ENCODE measurements at regions not wholly inside any gene's neighbourhood (a gene's known extent, or its start where the extent isn't known, plus 50 kb on each side); places are given as distances from the start of the nearest gene placed in this dataset.

DNA sequence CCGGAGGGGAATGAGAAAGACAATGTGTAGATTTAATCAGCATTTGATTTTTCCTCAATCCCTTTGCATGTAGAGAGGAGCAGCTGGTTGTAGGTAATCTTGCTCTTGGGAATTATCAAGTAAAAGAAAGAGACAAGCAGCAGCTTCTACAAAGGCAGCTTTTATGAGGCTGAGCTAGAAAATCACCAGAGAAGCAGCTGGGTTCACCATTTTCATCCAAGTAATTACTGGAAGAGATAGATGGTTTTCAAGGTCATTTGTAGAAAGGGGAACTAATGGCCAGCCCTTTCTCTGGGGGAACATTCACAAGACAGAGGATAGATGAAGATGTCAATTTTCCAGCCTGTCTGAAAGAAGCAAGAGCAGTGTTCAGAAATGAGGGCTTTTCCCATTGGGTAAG is 113.0 kb downstream of the RND3 start:
- intact Hi-C loops (cut with DNase I), result loop anchor here (10.0 kb wide), 1 partner anchor 70 kb away; no protein-coding TSS in a partner anchor
- DNase-seq (ENCODE audit: missing footprints), result no peak
- no peak for ATAC-seq

DNA sequence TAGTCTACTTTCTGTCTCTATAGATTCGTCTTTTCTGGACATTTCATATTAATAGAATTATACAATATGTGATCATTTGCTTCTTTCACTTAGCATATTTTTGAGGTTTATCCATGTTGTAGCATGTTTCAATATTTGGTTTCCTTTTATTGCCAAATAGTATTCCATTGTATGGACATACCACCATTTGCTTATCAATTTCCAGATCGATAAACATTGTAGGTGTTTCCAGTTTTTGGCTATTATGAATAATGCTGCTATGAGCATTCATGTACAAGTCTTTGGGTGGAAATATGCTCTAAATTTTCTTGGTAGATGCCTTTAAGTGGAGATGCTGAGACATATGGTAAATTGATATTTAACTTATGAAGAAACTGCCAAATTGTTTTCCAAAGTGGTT is 114.1 kb downstream of the RND3 start:
- intact Hi-C loops (cut with DNase I), result loop anchor here (10.0 kb wide), 1 partner anchor 69 kb away; no protein-coding TSS in a partner anchor
- ATAC-seq, result no peak
- DNase-seq (ENCODE audit: missing footprints), result no peak

DNA sequence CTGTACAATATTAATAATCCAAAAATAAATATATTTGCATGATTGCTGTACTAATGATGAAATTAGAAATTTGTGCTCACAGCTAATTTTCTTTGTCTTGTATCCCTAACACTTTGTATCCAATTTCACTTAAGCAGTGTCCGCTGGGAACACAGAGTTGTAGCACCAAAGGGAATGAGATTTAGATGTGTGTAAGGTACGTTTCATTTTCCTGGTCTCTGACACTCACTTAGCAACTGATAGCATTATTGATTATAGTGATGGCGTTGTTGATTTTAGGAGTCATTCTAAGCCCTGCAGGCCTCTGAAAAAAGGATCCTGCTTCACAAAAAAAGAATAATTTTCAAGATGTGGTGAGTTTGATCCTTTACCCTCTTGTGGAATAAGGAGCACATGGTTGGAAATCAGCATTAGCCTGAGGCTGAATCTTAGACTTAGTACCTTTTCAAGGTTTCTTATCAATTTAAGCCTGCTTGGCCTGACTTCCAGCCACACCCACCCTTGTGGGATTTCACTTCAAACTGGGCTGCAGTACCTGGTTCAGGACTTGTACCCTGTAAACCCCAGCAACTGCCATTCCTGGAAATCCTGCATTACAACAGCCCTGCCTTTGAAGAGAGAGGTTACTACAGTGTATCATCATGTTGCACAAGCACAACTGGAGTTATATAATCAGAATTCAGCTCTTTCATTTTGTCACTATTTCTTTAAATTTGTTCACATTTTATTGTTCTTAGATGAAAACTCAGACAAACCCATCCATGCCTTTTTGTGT is 116.2 kb downstream of the RND3 start:
- DNase-seq (ENCODE audit: missing footprints) (no peak), ATAC-seq (no peak)
- intact Hi-C loops (cut with DNase I), result loop anchor here (10.0 kb wide), 1 partner anchor 66 kb away; no protein-coding TSS in a partner anchor

DNA sequence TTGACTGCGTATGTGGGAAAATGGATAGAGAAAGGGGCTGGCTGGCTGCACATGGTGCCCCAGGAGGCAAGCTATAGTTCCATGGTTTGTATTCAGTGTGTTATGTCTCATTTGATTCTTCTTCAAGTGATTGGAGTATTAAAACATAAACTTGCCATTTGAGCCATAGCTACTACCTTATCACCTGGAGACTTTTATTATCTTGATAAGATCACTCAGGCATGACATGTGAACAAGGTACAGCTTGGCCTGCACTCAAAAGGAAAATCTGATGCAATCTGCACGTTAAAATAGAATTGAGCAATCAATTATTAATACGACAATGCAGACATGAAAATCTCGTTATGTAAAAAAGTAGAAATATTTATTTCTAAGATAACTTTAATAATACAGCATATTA is 116.9 kb downstream of the RND3 start:
- no peak for ATAC-seq
- no peak for DNase-seq (ENCODE audit: missing footprints)
- intact Hi-C loops (cut with DNase I), result loop anchor here (10.0 kb wide), 1 partner anchor 66 kb away; no protein-coding TSS in a partner anchor

GRCh38 chr2:150369862-150370261 is 117.6 kb downstream of the RND3 start:
- ATAC-seq, result no peak
- DNase-seq (ENCODE audit: missing footprints), result peak; percentile 63
- intact Hi-C loops (cut with DNase I), result loop anchor here (10.0 kb wide), 1 partner anchor 65 kb away; no protein-coding TSS in a partner anchor

DNA sequence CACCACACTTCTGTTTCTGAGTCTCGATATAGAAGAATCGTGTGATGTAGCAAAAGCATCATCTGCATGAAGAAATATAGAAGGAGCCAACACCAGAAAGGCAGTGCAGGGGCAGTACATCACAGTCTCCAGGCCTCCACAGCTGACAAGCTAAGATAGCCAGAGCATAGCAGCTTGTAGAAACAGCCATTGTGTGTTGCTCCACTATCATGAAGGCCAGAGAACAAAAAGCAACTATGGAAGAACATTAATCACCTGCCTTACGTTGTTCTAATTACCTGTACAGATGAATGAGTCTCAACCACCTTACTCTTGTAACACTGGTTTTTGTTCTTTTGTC is 129.0 kb downstream of the RND3 start:
- ATAC-seq (no peak), DNase-seq (ENCODE audit: missing footprints) (no peak)
- intact Hi-C loops (cut with DNase I), result no loop called here

DNA sequence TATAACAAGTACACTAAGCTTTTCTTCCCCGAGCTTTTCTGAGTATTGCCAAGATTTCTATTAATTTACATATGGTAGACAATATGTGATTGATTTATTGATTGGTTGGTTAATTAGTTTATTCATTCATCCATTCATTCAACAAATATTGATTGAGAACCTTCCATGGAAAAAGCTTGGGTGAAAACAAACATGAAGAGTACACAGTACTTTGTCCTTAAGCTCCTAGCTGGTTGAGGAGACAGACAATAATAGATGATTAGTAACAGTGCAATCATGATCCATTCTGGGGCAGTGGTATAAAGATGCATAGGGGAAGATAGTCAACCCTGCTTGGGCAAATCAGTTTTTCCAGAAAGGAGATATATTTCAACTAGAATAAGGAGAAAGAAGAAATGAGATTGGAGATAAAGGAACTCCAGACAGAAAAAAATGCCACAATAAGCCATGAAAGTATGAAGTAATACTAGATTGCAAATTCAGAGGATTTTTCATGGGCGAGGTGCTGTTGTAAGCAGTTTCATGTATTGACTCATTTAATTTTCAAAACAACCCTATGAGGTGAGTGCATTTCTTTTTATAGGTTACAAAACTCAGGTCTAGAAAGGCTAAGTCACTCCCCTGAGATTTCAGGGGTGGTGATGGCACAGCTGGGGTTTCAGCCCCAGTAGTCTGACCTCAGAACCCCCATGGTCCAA is 129.5 kb downstream of the RND3 start:
- DNase-seq (ENCODE audit: missing footprints) (no peak), ATAC-seq (no peak)
- intact Hi-C loops (cut with DNase I), result no loop called here

DNA sequence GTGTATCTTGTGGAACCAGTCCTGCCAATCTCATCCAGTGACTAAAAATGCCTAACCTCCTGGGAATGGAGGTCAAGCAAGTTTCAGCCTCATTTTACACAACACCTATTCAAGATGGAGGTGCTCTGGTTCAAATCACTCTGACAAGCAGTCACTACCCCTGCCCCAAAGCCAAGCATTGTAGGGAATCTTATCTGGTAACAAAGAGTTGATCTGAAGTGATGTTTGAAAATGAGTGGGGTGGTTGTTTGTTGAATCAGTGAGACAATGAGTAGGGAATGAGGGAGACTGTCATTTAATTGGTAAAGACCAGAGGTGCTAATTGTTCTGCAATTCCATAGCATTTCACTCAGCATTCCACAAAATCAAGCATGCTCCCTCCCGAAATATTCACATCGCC is 132.0 kb downstream of the RND3 start:
- DNase-seq (ENCODE audit: missing footprints) (no peak), ATAC-seq (no peak)
- intact Hi-C loops (cut with DNase I), result no loop called here

DNA sequence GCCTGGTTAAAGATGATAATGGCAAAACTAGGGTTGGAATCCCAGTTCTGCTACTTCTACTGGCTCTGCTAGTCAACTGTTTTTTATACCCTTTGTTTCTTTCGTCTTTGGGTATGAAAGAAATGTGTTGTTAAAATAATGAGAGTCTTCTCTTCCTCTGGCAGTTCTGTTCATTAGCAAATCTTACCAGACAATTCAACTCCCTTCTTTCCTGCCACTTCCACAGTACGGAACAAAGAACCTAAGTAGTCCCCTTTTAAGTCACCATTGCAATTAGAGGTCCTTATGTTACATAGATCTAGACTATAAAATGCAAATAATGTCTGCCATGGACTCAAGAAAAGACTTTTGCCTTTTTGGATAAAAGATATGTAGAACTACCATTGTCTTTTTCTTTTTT is 134.1 kb downstream of the RND3 start:
- DNase-seq (ENCODE audit: missing footprints) (no peak), ATAC-seq (no peak)
- intact Hi-C loops (cut with DNase I), result no loop called here

- no peak for DNase-seq (ENCODE audit: missing footprints)
- intact Hi-C loops (cut with DNase I), result no loop called here
- ATAC-seq, result no peak
Observed at GRCh38 chr2:150351922-150352321, 135.5 kb downstream of the RND3 start.

DNA sequence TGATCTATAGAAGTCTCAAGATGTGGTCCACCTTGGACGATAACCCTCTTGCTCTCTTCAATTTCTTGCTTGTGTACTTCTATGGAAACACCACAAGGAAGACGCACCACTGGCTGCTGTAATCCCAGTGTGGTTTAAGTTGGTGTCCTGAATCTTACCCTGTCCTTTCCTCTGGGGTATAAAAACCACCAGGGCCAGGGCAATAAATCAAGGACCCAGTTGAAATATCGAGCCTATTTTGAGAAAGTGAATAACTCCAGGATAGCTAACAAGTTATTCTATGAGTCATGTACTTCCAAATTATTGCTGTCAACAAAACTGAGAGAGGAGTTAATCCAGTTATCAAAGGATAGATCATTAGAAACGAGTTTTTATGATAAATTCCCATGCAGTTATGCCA is 137.0 kb downstream of the RND3 start:
- ATAC-seq (no peak), DNase-seq (ENCODE audit: missing footprints) (no peak)
- intact Hi-C loops (cut with DNase I), result no loop called here

GRCh38 chr2:150346806-150347205 is 140.7 kb downstream of the RND3 start:
- no peak for ATAC-seq
- intact Hi-C loops (cut with DNase I), result no loop called here
- DNase-seq (ENCODE audit: missing footprints), result no peak

- DNase-seq (ENCODE audit: missing footprints), result no peak
- intact Hi-C loops (cut with DNase I), result no loop called here
- ATAC-seq, result no peak
Observed at GRCh38 chr2:150341982-150342680, 145.3 kb downstream of the RND3 start.

DNA sequence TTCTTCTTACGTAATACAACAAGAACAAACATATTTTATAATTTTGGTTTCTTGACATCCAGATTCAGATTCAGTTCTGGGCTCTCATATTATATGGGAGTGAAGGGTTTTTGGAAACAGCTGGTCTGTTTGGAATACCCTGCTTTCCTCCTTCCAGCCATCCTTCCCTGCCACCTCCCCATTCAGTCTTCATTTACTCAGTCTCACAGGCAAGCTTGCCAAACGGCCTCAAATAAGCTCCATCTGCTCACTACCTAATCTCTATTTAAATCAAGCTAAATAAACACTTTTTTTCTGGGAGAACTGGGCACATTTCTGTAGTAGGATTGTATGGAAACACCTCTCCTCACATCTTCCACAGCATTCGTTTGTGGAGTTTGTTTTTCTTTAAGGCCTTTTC is 147.5 kb downstream of the RND3 start:
- intact Hi-C loops (cut with DNase I), result no loop called here
- ATAC-seq, result no peak
- no peak for DNase-seq (ENCODE audit: missing footprints)

- intact Hi-C loops (cut with DNase I), result no loop called here
- DNase-seq (ENCODE audit: missing footprints) (no peak), ATAC-seq (no peak)
Observed at GRCh38 chr2:150339282-150339681, 148.2 kb downstream of the RND3 start.

- intact Hi-C loops (cut with DNase I), result no loop called here
- ATAC-seq, result no peak
Observed at GRCh38 chr2:150335596-150335995, 151.9 kb downstream of the RND3 start.

GRCh38 chr2:150332383-150332782 is 155.1 kb downstream of the RND3 start:
- no peak for DNase-seq (ENCODE audit: missing footprints)
- ATAC-seq, result no peak
- intact Hi-C loops (cut with DNase I), result no loop called here

More at GRCh38 chr2:150335596-150335995, 151.9 kb downstream of the RND3 start:
- no peak for DNase-seq (ENCODE audit: missing footprints)

- intact Hi-C loops (cut with DNase I), result no loop called here
- ATAC-seq (no peak), DNase-seq (ENCODE audit: missing footprints) (no peak)
Observed at GRCh38 chr2:150327564-150328489, 159.6 kb downstream of the RND3 start.

Data from Right ventricle myocardium inferior (tissue), 1 donor.